HCT116 (cell line): ENCODE measurements at regions not wholly inside any gene's neighbourhood (a gene's known extent, or its start where the extent isn't known, plus 50 kb on each side); places are given as distances from the start of the nearest gene placed in this dataset.

Experiments used
- ATAC-seq: fragments of 200-7000 bp; cut with Tn5 transposase; 2 replicates; pipeline ENCODE4 v1.9.1; 2020; ENCODE audit warnings: mild to moderate bottlenecking, moderate library complexity
- BruUV-seq: library from RNA; stranded (reverse); fragments of 400-500 nt; replicated peaks from 2 replicates; lab custom pipeline; 2021; lab: Mats Ljungman, UMichigan
- CTCF ChIA-PET: fragments of 300-600 bp; sonication (Branson Sonifier 250); formaldehyde crosslinking; loops from one replicate; lab custom pipeline; 2021; ENCODE audit warnings: antibody characterized with exemption; lab: Charles Lee
- POLR2A ChIA-PET: fragments of 300-600, 350-600 bp; sonication (Branson Sonifier 250); formaldehyde crosslinking; loops from one replicate; lab custom pipeline; 2021; ENCODE audit warnings: antibody characterized with exemption; lab: Charles Lee
- RAD21 ChIA-PET, 2 experiments: fragments of 300-600 bp; sonication (Branson Sonifier 250); formaldehyde crosslinking; loops; one replicate each; lab custom pipeline; 2023; ENCODE audit warnings: low total read pairs in 2 of 2; ENCODE audit not compliant: uncharacterized antibody in 2 of 2, unreplicated experiment in 2 of 2, low non-redundant PET in 1 of 2; lab: Charles Lee
- DNase-seq: peaks from one replicate; pipeline ENCODE4 v3.0.0-alpha.2; 2010; ENCODE audit warnings: low read depth, low spot score
- H2AFZ ChIP-seq: fragments of 200-600 bp; shearing (Covaris generic), sonication (generic); 2 replicates; pipeline ENCODE4 v1.6.1; 2017; ENCODE audit warnings: low read depth, mixed run types, mixed read lengths, antibody characterized with exemption, low read length; ENCODE audit not compliant: poor library complexity, severe bottlenecking
- H3K27ac ChIP-seq: 2 replicates; pipeline ENCODE4 v1.5.1; 2012; ENCODE audit warnings: low read depth, low read length
- H3K27me3 ChIP-seq: fragments of 200-600 bp; sonication (generic); 2 replicates; pipeline ENCODE4 v1.6.1; 2016; ENCODE audit warnings: mixed run types, low read length, mixed read lengths; ENCODE audit not compliant: insufficient read depth
- H3K36me3 ChIP-seq, 2 experiments: fragments of 200-500 bp in 1 of 2; fragments of 200-600 bp in 1 of 2; sonication (Bioruptor generic) in 1 of 2; sonication (generic) in 1 of 2; 2 replicates each; pipeline versions ENCODE4 v1.5.1 to v1.6.1; 2014 to 2016; ENCODE audit warnings: low read length in 2 of 2, inconsistent platforms in 1 of 2, mixed read lengths in 1 of 2, mixed run types in 1 of 2; ENCODE audit not compliant: insufficient read depth in 2 of 2, control insufficient read depth in 1 of 2
- H3K4me1 ChIP-seq, 2 experiments: fragments of 200-600 bp in 1 of 2; sonication (generic) in 1 of 2; 2 replicates each; pipeline versions ENCODE4 v1.5.1 to v1.6.1; 2012 to 2017; ENCODE audit warnings: low read length in 2 of 2, inconsistent platforms in 1 of 2, mild to moderate bottlenecking in 1 of 2, mixed read lengths in 1 of 2, mixed run types in 1 of 2, moderate library complexity in 1 of 2; ENCODE audit not compliant: insufficient read depth in 2 of 2, control insufficient read depth in 1 of 2
- H3K4me2 ChIP-seq: fragments of 200-600 bp; sonication (generic); 2 replicates; pipeline ENCODE4 v1.6.1; 2017; ENCODE audit warnings: mixed run types, low read length, mixed read lengths
- H3K4me3 ChIP-seq, 2 experiments: fragments of 200-600 bp in 1 of 2; sonication (generic) in 1 of 2; replicated peaks in 1 of 2; 2 replicates each; pipeline ENCODE4 v1.5.1; 2011 to 2016; ENCODE audit warnings: low read length in 2 of 2, control low read depth in 1 of 2, low read depth in 1 of 2, mild to moderate bottlenecking in 1 of 2, mixed read lengths in 1 of 2, mixed run types in 1 of 2
- H3K79me2 ChIP-seq: fragments of 200-600 bp; sonication (generic); 2 replicates; pipeline ENCODE4 v1.6.1; 2017; ENCODE audit warnings: mild to moderate bottlenecking, mixed run types, low read length, moderate library complexity, mixed read lengths; ENCODE audit not compliant: insufficient read depth
- H3K9ac ChIP-seq: fragments of 200-600 bp; sonication (generic); 2 replicates; pipeline ENCODE4 v1.6.1; 2016; ENCODE audit warnings: low read length, mixed read lengths
- H3K9me2 ChIP-seq: fragments of 200-600 bp; sonication (generic), shearing (Covaris generic); 2 replicates; pipeline ENCODE4 v1.6.1; 2017; ENCODE audit warnings: mixed run types, mild to moderate bottlenecking, moderate library complexity; ENCODE audit not compliant: insufficient read depth
- H3K9me3 ChIP-seq, 2 experiments: fragments of 200-500 bp in 1 of 2; fragments of 200-600 bp in 1 of 2; sonication (Bioruptor generic) in 1 of 2; sonication (generic) in 1 of 2; 2 replicates each; pipeline ENCODE4 v1.6.1; 2014 to 2017; ENCODE audit warnings: low read length in 2 of 2, mixed read lengths in 2 of 2, inconsistent platforms in 1 of 2, low read depth in 1 of 2, mild to moderate bottlenecking in 1 of 2, mixed run types in 1 of 2, moderate library complexity in 1 of 2; ENCODE audit not compliant: control insufficient read depth in 1 of 2, insufficient read depth in 1 of 2
- H4K20me1 ChIP-seq: fragments of 200-600 bp; sonication (generic), shearing (Covaris generic); 2 replicates; pipeline ENCODE4 v1.6.1; 2017; ENCODE audit warnings: mixed run types, mild to moderate bottlenecking, moderate library complexity; ENCODE audit not compliant: insufficient read depth
- EZH2 ChIP-seq: fragments of 200-600 bp; sonication (generic); IDR thresholded peaks from 2 replicates; pipeline ENCODE4 v1.6.1; 2017; ENCODE audit warnings: antibody characterized with exemption, mixed run types
- EZH2phosphoT487 ChIP-seq: fragments of 200-600 bp; IDR thresholded peaks from 2 replicates; pipeline ENCODE4 v1.6.1; 2018; ENCODE audit warnings: antibody characterized with exemption, borderline replicate concordance
- POLR2A ChIP-seq: IDR thresholded peaks from 2 replicates; pipeline ENCODE4 v1.7.0; 2011; ENCODE audit warnings: borderline replicate concordance; ENCODE audit not compliant: insufficient read depth, insufficient read length; ENCODE audit errors: extremely low read depth
- RAD21 ChIP-seq: IDR thresholded peaks from 2 replicates; pipeline ENCODE4 v1.6.1; 2012; ENCODE audit warnings: low read depth, mild to moderate bottlenecking
- SP1 ChIP-seq: IDR thresholded peaks from 2 replicates; pipeline ENCODE4 v1.6.1; 2012; ENCODE audit warnings: low read depth
- SRF ChIP-seq: IDR thresholded peaks from 2 replicates; pipeline ENCODE4 v1.6.1; 2012; ENCODE audit warnings: low read depth
- TCF7L2 ChIP-seq: IDR thresholded peaks from 2 replicates; pipeline ENCODE4 v1.7.0; 2011; ENCODE audit warnings: borderline replicate concordance, inconsistent platforms; ENCODE audit not compliant: insufficient read depth, insufficient read length; ENCODE audit errors: extremely low read depth
- intact Hi-C: fragments of 100-400 bp; cut with micrococcal nuclease; formaldehyde crosslinking; loops from 2 replicates; pipeline ENCODE4 v1.10.0; 2022
- TF ChIP-seq, protein P1 (sequence below): IDR thresholded peaks from 2 replicates; pipeline ENCODE4 v1.6.1; 2012
- TF ChIP-seq, protein P2 (sequence below): IDR thresholded peaks from 2 replicates; pipeline ENCODE4 v1.6.1; 2012

DNA sequence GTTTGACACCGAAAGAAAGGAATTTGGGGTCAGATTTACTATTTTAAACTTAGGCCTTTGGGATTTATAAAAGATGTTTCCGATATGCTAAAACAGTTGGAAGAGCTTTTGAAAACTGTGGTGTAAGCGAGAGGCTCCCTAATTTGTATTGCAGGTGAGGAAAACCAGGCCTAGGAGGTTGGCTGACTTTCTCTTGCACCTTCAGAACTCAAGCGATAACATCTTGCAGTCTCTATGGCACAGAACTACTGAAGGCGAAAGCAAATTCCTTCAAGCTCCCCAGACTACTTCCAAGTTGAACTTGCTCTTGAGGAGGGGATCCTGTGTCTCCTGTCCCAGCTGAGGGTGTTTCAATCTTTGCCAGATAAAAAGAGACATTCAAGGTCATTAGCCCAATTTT is 685.7 kb downstream of the ADGRL2 start:
- Histone ChIP-seq H3K4me2 (no peak overlapping the region), H3K79me2 (no peaks in the 10 kb centered on the region), H3K27ac (no peak overlapping the region), H3K4me3 (no peak overlapping the region), H4K20me1 (no peaks in the 10 kb centered on the region), H3K4me1 (peaks cover 0 to 7% of the 10 kb centered on the region in 2 experiments; a peak in 1 of 4 replicates), H3K36me3 (no peaks in the 10 kb centered on the region), H3K27me3 (no peaks in the 10 kb centered on the region), H3K9me3 (no peaks in the 10 kb centered on the region; a peak in 1 of 4 replicates), H3K9ac (no peak overlapping the region), H2AFZ (no peak overlapping the region), H3K9me2 (no peaks in the 10 kb centered on the region)
- DNase-seq = no peak
- TF ChIP-seq, protein P1, sequence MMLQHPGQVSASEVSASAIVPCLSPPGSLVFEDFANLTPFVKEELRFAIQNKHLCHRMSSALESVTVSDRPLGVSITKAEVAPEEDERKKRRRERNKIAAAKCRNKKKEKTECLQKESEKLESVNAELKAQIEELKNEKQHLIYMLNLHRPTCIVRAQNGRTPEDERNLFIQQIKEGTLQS = no peak
- TF ChIP-seq TCF7L2 (no peak), RAD21 (no peak), EZH2 (no peak), POLR2A (no peak), EZH2phosphoT487 (no peak)
- no TSS peak for BruUV-seq
- RAD21 ChIA-PET = no interaction called here
- CTCF ChIA-PET = no interaction called here
- POLR2A ChIA-PET = no interaction called here
- no peak for ATAC-seq
- intact Hi-C loops = no loop called here

DNA sequence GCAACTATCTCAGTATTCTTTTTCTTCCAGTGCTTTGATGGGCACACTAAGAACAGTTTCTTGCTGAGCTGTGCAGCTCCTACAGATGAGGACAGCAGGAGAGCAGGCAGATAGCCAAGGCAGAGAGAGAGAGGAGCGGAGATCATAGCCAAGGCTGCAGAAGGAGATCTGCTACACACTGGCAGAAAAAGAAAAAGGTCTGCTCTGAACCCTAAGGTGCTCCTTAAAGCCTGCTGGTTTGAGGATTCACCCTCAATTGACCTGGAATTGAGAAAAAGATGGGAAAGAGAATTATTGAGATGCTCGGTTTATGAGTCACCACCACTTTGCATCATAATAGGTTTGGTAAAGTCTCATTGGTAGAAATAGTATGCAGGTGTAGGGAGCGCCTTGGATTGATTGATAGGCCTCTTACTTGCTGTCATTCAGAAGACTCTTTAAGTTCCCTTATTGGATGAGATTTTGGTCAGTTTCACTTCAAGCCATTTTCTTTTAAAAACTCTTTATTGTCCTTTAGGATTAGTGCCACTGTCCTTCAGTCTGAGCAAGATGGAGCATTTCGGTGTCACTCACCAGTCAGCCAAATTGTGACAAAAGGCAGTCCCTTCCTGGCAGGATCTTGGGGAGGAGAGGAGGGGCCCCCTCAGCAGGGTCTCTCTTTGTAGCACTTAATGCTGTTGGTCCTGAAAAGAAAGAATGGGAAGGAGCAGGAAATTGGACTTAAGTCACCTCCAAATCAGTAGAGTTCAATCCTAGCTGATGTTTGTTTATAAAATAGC is 685.0 kb downstream of the ADGRL2 start:
- H3K4me1 ChIP-seq = peaks cover 0 to 7% of the 10 kb centered on the region in 2 experiments; a peak in 1 of 4 replicates
- no peaks in the 10 kb centered on the region for H3K9me2 ChIP-seq
- no peaks in the 10 kb centered on the region for H4K20me1 ChIP-seq
- no peak overlapping the region for H3K4me3 ChIP-seq
- H3K9me3 ChIP-seq = no peaks in the 10 kb centered on the region; a peak in 1 of 4 replicates
- no TSS peak for BruUV-seq
- H3K79me2 ChIP-seq = no peaks in the 10 kb centered on the region
- no peak overlapping the region for H3K9ac ChIP-seq
- no peak overlapping the region for H3K27ac ChIP-seq
- TF ChIP-seq, protein P2, sequence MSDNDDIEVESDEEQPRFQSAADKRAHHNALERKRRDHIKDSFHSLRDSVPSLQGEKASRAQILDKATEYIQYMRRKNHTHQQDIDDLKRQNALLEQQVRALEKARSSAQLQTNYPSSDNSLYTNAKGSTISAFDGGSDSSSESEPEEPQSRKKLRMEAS = no peak
- TF ChIP-seq EZH2phosphoT487 (no peak), SP1 (no peak), SRF (no peak)
- TF ChIP-seq, protein P1 = no peak
- RAD21 ChIA-PET = no interaction called here
- CTCF ChIA-PET = no interaction called here
- no peaks in the 10 kb centered on the region for H3K27me3 ChIP-seq
- no peak for DNase-seq
- no peaks in the 10 kb centered on the region for H3K36me3 ChIP-seq
- no peak overlapping the region for H3K4me2 ChIP-seq
- peak; percentile 54; the same call in 1 of the 2 replicates for ATAC-seq
- intact Hi-C loops = no loop called here
- POLR2A ChIA-PET = no interaction called here
- no peak overlapping the region for H2AFZ ChIP-seq
